ENCODE measurements at regions not wholly inside any gene's neighbourhood (a gene's known extent, or its start where the extent isn't known, plus 50 kb on each side); places are given as distances from the start of the nearest gene placed in this dataset.
"Not testable (repeated sequence)": the region's sequence is repeated elsewhere in the genome, so short reads cannot be mapped to it uniquely, and the experiment has no call there.

GRCh38 chr5:174937201-174938123 lies 213.1 kb downstream of the MSX2 start:
- H3K27me3 ChIP-seq (ENCODE audit: control insufficient read depth, insufficient read depth, low read length) = no peaks in the 10 kb centered on the region
- DNase-seq (ENCODE audit: low read depth) = no peak
- H3K4me3 ChIP-seq (ENCODE audit: low read depth, low read length) = no peak overlapping the region
- no peak for FAIRE-seq
- TF ChIP-seq CTCF (IDR thresholded peaks at IDR 0.05; ENCODE audit: insufficient read depth, low read length, severe bottlenecking) = no peak
- H3K36me3 ChIP-seq (ENCODE audit: control insufficient read depth, insufficient read depth, low read length) = no peaks in the 10 kb centered on the region

- TF ChIP-seq CTCF (IDR thresholded peaks at IDR 0.05; ENCODE audit: insufficient read depth, low read length, severe bottlenecking) = peak; percentile 96
- peak; percentile 17 for DNase-seq (ENCODE audit: low read depth)
Observed at GRCh38 chr5:174935854-174936474, 211.6 kb downstream of the MSX2 start.

DNA sequence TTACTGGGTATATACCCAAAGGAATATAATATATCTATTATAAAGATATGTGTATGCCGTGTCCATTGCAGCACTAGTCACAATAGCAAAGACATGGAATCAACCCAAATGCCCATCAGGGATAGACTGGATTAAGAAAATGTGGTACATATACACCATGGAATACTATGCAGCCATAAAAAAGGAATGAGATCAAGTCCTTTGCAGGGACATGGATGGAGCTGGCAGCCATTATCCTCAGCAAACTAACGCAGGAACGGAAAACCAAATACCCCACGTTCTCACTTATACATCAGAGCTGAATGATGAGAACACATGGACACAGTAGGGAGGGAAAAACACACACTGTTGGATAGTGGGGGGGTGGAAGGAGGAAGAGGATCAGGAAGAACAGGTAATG lies 206.7 kb downstream of the MSX2 start:
- not testable (repeated sequence) for H3K27me3 ChIP-seq (ENCODE audit: control insufficient read depth, insufficient read depth, low read length); DNase-seq (ENCODE audit: low read depth); H3K4me3 ChIP-seq (ENCODE audit: low read depth, low read length); FAIRE-seq; H3K36me3 ChIP-seq (ENCODE audit: control insufficient read depth, insufficient read depth, low read length)

More at GRCh38 chr5:174935854-174936474, 211.6 kb downstream of the MSX2 start:
- Histone ChIP-seq H3K27me3 (ENCODE audit: control insufficient read depth, insufficient read depth, low read length) (no peaks in the 10 kb centered on the region), H3K4me3 (ENCODE audit: low read depth, low read length) (no peak overlapping the region), H3K36me3 (ENCODE audit: control insufficient read depth, insufficient read depth, low read length) (no peaks in the 10 kb centered on the region)
- FAIRE-seq = peak; percentile 50

- DNase-seq (ENCODE audit: low read depth) (no peak), FAIRE-seq (no peak)
- no peak for TF ChIP-seq CTCF (IDR thresholded peaks at IDR 0.05; ENCODE audit: insufficient read depth, low read length, severe bottlenecking)
- H3K27me3 ChIP-seq (ENCODE audit: control insufficient read depth, insufficient read depth, low read length) = no peaks in the 10 kb centered on the region
- no peak overlapping the region for H3K4me3 ChIP-seq (ENCODE audit: low read depth, low read length)
- H3K36me3 ChIP-seq (ENCODE audit: control insufficient read depth, insufficient read depth, low read length) = no peaks in the 10 kb centered on the region
Observed at GRCh38 chr5:174925586-174925985, 201.2 kb downstream of the MSX2 start.

DNA sequence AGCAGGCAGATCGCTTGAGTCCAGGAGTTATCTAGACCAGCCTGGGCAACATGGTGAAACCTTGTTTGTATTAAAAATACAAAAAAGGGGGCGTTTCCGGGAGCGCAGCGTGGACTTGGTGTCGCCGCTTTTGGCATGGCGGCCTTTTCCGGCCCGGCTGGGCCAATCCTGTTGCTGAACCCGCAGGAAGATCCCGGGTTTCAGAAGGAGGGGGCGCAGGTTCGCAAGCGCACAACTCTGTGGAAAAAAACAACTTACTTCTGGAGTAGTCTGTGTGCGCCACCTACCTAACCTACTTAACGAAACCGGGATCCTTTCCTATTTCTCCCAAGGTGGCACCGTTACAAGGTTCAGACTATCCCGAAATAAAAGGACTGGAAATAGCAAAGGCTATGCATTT lies 198.6 kb downstream of the MSX2 start:
- no peaks in the 10 kb centered on the region for H3K27me3 ChIP-seq (ENCODE audit: control insufficient read depth, insufficient read depth, low read length)
- no peak for DNase-seq (ENCODE audit: low read depth)
- TF ChIP-seq CTCF (IDR thresholded peaks at IDR 0.05; ENCODE audit: insufficient read depth, low read length, severe bottlenecking) = no peak
- H3K36me3 ChIP-seq (ENCODE audit: control insufficient read depth, insufficient read depth, low read length) = no peaks in the 10 kb centered on the region
- H3K4me3 ChIP-seq (ENCODE audit: low read depth, low read length) = no peak overlapping the region
- no peak for FAIRE-seq

DNA sequence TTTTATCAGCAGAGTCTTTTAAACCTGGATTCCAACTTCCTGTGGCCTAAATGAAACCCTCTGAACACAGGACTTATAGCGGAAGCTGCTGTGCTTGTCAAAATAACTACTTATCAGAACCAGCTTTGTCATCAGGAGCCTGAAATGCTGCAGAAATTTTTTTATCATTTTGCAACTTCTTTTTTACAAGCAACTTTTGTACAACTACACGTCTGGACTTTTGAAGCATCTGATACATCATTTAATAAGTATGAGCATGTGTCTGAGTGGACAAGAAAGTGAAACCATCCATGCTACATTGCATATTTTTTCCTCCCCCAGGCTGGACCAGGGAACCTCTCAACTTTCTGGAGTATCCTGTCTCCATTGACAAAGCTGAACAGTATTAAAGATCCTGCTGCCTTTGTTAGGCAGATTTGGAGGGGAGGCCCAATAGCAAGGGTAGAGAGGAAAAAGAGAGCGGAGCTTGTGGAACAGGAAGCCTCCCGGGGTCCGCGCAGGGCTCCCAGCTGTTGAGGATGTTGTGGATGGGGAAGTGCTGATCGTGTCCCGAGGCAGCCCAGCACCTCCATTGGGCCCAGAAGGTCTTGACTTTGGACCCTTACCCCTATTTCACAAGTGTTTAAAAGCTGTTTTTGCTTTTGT lies 196.6 kb downstream of the MSX2 start:
- Histone ChIP-seq H3K36me3 (ENCODE audit: control insufficient read depth, insufficient read depth, low read length) (no peaks in the 10 kb centered on the region), H3K27me3 (ENCODE audit: control insufficient read depth, insufficient read depth, low read length) (no peaks in the 10 kb centered on the region), H3K4me3 (ENCODE audit: low read depth, low read length) (no peak overlapping the region)
- no peak for DNase-seq (ENCODE audit: low read depth)
- no peak for FAIRE-seq
- no peak for TF ChIP-seq CTCF (IDR thresholded peaks at IDR 0.05; ENCODE audit: insufficient read depth, low read length, severe bottlenecking)
